ENCODE measurements at regions not wholly inside any gene's neighbourhood (a gene's known extent, or its start where the extent isn't known, plus 50 kb on each side); places are given as distances from the start of the nearest gene placed in this dataset.
"Not testable (repeated sequence)": the region's sequence is repeated elsewhere in the genome, so short reads cannot be mapped to it uniquely, and the experiment has no call there.

DNA sequence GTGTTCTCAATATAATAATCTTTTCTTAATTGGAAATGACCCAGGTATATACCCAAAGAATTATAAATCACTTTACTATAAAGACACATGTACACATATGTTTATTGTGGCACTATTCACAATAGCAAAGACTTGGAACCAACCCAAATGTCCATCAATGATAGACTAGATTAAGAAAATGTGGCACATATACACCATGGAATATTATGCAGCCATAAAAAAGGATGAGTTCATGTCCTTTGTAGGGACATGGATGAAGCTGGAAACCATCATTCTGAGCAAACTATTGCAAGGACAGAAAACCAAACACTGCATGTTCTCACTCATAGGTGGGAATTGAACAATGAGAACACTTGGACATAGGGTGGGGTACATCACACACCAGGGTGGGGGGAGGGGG, 56.8 kb downstream of the SCGB2B2 start:
- DNase-seq (ENCODE audit: low spot score), result not testable (repeated sequence)
- intact Hi-C loops (cut with DNase I), result loop anchor here in 1 of 2 donors (5.0 kb wide), 1 partner anchor 448 kb away; the partner anchor contains the start of gene LSM14A

GRCh38 chr19:34618410-34618809, 58.5 kb downstream of the SCGB2B2 start:
- intact Hi-C loops (cut with DNase I), result no loop called here
- no peak for DNase-seq (ENCODE audit: low spot score)

GRCh38 chr19:34617996-34618395, 59.0 kb downstream of the SCGB2B2 start:
- intact Hi-C loops (cut with DNase I); DNase-seq (ENCODE audit: low spot score): not testable (repeated sequence)

DNA sequence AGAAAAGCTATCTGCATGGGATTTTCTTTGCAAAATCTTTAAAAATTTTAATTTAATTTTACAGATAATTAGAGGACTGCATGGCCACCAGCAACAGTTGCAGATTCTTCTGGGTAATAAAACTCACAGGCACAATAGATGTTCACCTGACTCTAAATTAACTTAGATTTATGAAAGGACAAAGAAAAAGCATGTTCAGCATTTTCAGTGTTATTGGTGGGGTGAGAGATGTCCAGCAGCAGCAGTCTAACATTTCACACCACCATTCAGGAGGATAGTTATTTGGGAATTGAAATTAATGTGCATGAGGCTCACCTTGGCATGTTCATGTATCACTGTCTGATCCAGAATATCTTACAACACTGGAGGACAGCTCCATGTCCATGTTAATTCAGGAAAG, 74.0 kb downstream of the SCGB2B2 start:
- DNase-seq (ENCODE audit: low spot score), result no peak
- intact Hi-C loops (cut with DNase I), result no loop called here

DNA sequence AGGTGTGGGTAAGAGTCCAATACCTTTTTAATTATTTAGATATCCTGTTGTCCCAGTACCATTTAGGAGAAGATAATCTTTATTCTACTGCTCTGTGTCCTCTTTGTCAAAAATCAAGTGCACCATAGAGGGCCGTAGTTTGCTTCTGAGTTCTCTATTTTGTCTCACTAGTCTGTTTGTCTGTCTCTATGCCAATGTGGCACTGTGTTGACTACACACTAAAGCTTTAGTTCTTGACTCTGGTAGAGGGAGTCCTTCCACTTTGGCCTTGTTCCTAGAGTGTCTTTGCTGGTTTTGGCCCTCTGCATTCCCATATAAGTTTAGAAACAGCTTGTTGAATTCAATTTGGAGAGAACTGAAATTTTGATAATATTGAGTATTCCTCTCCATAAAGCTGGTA, 75.9 kb downstream of the SCGB2B2 start:
- intact Hi-C loops (cut with DNase I), result no loop called here
- no peak for DNase-seq (ENCODE audit: low spot score)

DNA sequence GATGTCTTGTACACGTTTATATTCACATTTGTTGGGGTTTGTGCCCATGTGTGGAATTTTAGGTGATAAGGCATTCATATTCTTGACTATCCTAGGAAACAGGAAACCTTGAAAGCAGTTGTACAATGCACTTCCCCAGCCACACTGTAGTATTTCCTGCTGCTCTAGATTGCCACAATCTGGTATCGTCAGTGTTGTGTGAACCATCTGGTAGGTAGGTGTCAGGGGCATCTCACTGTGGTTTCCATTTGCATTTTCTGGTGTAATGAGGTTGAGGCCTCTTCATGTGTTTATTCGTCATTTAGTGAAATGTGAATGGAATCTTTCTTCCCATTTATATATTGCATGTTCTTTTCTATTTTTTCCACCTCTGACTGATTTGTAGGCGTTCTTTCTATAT, 76.6 kb downstream of the SCGB2B2 start:
- intact Hi-C loops (cut with DNase I), result no loop called here
- DNase-seq (ENCODE audit: low spot score), result no peak

- DNase-seq (ENCODE audit: low spot score), result no peak
- intact Hi-C loops (cut with DNase I), result no loop called here
These were observed 78.5 kb downstream of the SCGB2B2 start for GRCh38 chr19:34598217-34599155.

GRCh38 chr19:34597596-34597995, 79.4 kb downstream of the SCGB2B2 start:
- intact Hi-C loops (cut with DNase I), result no loop called here
- no peak for DNase-seq (ENCODE audit: low spot score)

- DNase-seq (ENCODE audit: low spot score), result no peak
- intact Hi-C loops (cut with DNase I), result no loop called here
These were observed 80.0 kb downstream of the SCGB2B2 start for GRCh38 chr19:34596989-34597388.

GRCh38 chr19:34596115-34596514, 80.8 kb downstream of the SCGB2B2 start:
- intact Hi-C loops (cut with DNase I), result no loop called here
- DNase-seq (ENCODE audit: low spot score), result no peak

GRCh38 chr19:34595683-34596082, 81.3 kb downstream of the SCGB2B2 start:
- intact Hi-C loops (cut with DNase I), result no loop called here
- no peak for DNase-seq (ENCODE audit: low spot score)

- intact Hi-C loops (cut with DNase I), result no loop called here
These were observed 86.7 kb downstream of the SCGB2B2 start for GRCh38 chr19:34590228-34590627.

GRCh38 chr19:34589730-34590129, 87.2 kb downstream of the SCGB2B2 start:
- no peak for DNase-seq (ENCODE audit: low spot score)
- intact Hi-C loops (cut with DNase I), result no loop called here

More at GRCh38 chr19:34590228-34590627, 86.7 kb downstream of the SCGB2B2 start:
- DNase-seq (ENCODE audit: low spot score), result no peak

DNA sequence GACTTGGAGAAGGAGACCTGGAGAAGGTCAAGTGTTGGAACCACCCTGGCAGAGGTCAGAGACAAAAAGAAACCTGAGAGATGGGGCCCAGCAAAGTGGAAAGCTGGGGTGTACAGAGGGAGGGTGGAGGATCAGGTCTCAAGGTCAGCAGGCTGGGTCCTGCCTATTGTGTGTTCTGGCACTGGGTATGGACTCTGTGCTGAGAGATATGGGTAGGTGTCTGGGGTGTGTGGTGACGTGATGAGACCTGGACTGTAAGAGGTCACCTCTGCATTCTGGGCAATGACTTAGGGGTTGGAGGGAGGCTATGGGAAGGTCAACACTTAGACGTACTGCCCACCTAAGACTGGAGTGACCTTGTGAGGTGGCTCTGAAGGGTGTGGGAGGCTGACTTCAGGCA, 88.1 kb downstream of the SCGB2B2 start:
- DNase-seq (ENCODE audit: low spot score), result no peak
- intact Hi-C loops (cut with DNase I), result no loop called here

DNA sequence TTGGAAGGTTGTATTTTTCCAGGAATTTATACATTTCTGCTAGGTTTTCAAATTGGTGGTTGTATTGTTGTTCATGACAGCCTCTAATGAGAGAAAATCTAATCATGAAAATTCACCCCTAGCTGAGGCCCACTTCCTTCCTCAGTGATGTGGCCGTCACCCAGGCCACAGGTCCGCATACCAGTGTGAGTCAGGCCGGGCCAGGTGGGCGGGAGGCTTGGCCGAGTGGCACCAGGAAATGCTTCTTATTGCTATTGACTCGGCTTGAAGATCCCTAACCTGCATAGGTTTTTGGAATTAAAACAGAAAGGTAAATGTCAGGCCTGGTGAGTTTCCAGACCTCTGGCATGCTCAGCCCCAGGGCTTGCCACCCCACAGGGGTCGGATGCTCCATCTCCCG, 88.7 kb downstream of the SCGB2B2 start:
- DNase-seq (ENCODE audit: low spot score), result no peak
- intact Hi-C loops (cut with DNase I), result no loop called here

- no peak for DNase-seq (ENCODE audit: low spot score)
- intact Hi-C loops (cut with DNase I), result no loop called here
These were observed 96.6 kb downstream of the SCGB2B2 start for GRCh38 chr19:34580408-34580807.

- no peak for DNase-seq (ENCODE audit: low spot score)
- intact Hi-C loops (cut with DNase I), result no loop called here
These were observed 97.0 kb downstream of the SCGB2B2 start for GRCh38 chr19:34580055-34580336.

GRCh38 chr19:34579281-34580054, 97.5 kb downstream of the SCGB2B2 start:
- intact Hi-C loops (cut with DNase I), result loop anchor here in 1 of 2 donors (5.0 kb wide), 1 partner anchor 1207 kb away; the partner anchor contains the start of gene CEBPG
- no peak for DNase-seq (ENCODE audit: low spot score)

DNA sequence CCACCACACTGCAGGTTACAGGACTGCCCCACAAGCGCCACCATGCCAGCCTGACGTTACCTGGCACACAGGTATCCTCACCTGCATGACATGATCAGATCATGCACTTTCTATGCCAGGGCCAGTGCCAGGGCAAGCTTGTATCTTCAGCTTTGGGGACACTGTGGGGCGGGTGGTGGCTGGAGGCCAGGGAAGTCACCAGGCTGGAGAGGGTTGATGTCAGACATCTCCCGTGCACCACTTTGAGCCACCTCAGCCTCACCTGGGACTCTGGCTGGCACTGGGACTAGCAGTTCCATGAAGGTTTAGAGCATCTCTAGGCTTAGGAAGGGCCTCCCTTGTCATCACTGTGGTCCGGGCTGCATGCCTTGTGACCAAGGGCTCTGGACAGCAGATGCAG, 97.2 kb downstream of the WTIP start:
- no peak for DNase-seq (ENCODE audit: low spot score)
- intact Hi-C loops (cut with DNase I), result loop anchor here in 1 of 2 donors (5.0 kb wide), 1 partner anchor 1206 kb away; the partner anchor contains the start of gene CEBPG

DNA sequence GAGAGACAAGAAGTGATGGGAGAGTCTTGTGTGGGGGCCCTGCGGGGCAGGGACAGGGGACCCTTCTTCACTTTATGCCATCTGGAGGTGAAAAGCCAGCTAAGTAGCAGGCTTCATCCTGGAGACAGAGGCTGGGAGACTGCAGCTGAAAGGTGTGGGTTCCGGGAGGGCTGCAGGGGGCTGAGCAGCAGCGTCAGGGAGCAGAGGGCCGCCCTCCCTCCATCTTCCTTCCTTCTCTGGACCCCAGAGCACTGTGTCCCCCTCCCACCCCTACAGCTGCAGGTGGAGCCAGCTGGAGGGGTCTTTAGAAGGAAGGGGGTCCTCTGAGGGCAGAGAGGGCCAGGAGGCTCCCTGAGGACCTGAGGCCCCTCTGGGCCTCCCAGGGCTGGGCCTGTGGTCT, 96.6 kb downstream of the WTIP start:
- intact Hi-C loops (cut with DNase I), result loop anchor here in 1 of 2 donors (5.0 kb wide), 1 partner anchor 1206 kb away; the partner anchor contains the start of gene CEBPG
- DNase-seq (ENCODE audit: low spot score), result no peak

All from posterior vena cava (tissue), 2 donors.